ENCODE measurements at regions not wholly inside any gene's neighbourhood (a gene's known extent, or its start where the extent isn't known, plus 50 kb on each side); places are given as distances from the start of the nearest gene placed in this dataset.

- DNase-seq: no peak
- in situ Hi-C loops (cut with HindIII; ENCODE audit: low pct_ligation_motif_present, low pct_unique_long_range_greater_than_20kb, low sequenced_read_pairs): no loop called here
Observed at GRCh38 chr7:19623676-19624075, 85.2 kb downstream of the POLR1F start.

- DNase-seq: peak; percentile 8
- in situ Hi-C loops (cut with HindIII; ENCODE audit: low pct_ligation_motif_present, low pct_unique_long_range_greater_than_20kb, low sequenced_read_pairs): no loop called here
Observed at GRCh38 chr7:19621740-19622139, 87.1 kb downstream of the POLR1F start.

GRCh38 chr7:19620470-19620869 lies 88.4 kb downstream of the POLR1F start:
- in situ Hi-C loops (cut with HindIII; ENCODE audit: low pct_ligation_motif_present, low pct_unique_long_range_greater_than_20kb, low sequenced_read_pairs): no loop called here
- no peak for DNase-seq

GRCh38 chr7:19619122-19619521 lies 89.7 kb downstream of the POLR1F start:
- no peak for DNase-seq
- in situ Hi-C loops (cut with HindIII; ENCODE audit: low pct_ligation_motif_present, low pct_unique_long_range_greater_than_20kb, low sequenced_read_pairs): no loop called here

GRCh38 chr7:19617901-19618300 lies 90.9 kb downstream of the POLR1F start:
- in situ Hi-C loops (cut with HindIII; ENCODE audit: low pct_ligation_motif_present, low pct_unique_long_range_greater_than_20kb, low sequenced_read_pairs): no loop called here
- no peak for DNase-seq

- in situ Hi-C loops (cut with HindIII; ENCODE audit: low pct_ligation_motif_present, low pct_unique_long_range_greater_than_20kb, low sequenced_read_pairs): no loop called here
- no peak for DNase-seq
Observed at GRCh38 chr7:19610194-19610943, 98.5 kb downstream of the POLR1F start.

GRCh38 chr7:19589446-19589845 lies 119.4 kb downstream of the POLR1F start:
- no peak for DNase-seq
- in situ Hi-C loops (cut with HindIII; ENCODE audit: low pct_ligation_motif_present, low pct_unique_long_range_greater_than_20kb, low sequenced_read_pairs): no loop called here

- no peak for DNase-seq
Observed at GRCh38 chr7:19587291-19587690, 121.5 kb downstream of the POLR1F start.

GRCh38 chr7:19585761-19586160 lies 123.1 kb downstream of the POLR1F start:
- in situ Hi-C loops (cut with HindIII; ENCODE audit: low pct_ligation_motif_present, low pct_unique_long_range_greater_than_20kb, low sequenced_read_pairs): no loop called here
- DNase-seq: no peak

More at GRCh38 chr7:19587291-19587690, 121.5 kb downstream of the POLR1F start:
- in situ Hi-C loops (cut with HindIII; ENCODE audit: low pct_ligation_motif_present, low pct_unique_long_range_greater_than_20kb, low sequenced_read_pairs): no loop called here

- in situ Hi-C loops (cut with HindIII; ENCODE audit: low pct_ligation_motif_present, low pct_unique_long_range_greater_than_20kb, low sequenced_read_pairs): no loop called here
- DNase-seq: no peak
Observed at GRCh38 chr7:19575909-19576557, 132.8 kb downstream of the POLR1F start.

GRCh38 chr7:19574131-19574530 lies 134.7 kb downstream of the POLR1F start:
- in situ Hi-C loops (cut with HindIII; ENCODE audit: low pct_ligation_motif_present, low pct_unique_long_range_greater_than_20kb, low sequenced_read_pairs): no loop called here
- DNase-seq: no peak

GRCh38 chr7:19572566-19572965 lies 136.3 kb downstream of the POLR1F start:
- DNase-seq: no peak
- in situ Hi-C loops (cut with HindIII; ENCODE audit: low pct_ligation_motif_present, low pct_unique_long_range_greater_than_20kb, low sequenced_read_pairs): no loop called here

GRCh38 chr7:19567011-19567410 lies 141.8 kb downstream of the POLR1F start:
- DNase-seq: no peak
- in situ Hi-C loops (cut with HindIII; ENCODE audit: low pct_ligation_motif_present, low pct_unique_long_range_greater_than_20kb, low sequenced_read_pairs): no loop called here

- in situ Hi-C loops (cut with HindIII; ENCODE audit: low pct_ligation_motif_present, low pct_unique_long_range_greater_than_20kb, low sequenced_read_pairs): no loop called here
- no peak for DNase-seq
Observed at GRCh38 chr7:19565602-19566001, 143.2 kb downstream of the POLR1F start.

GRCh38 chr7:19561121-19561805 lies 147.6 kb downstream of the POLR1F start:
- DNase-seq: no peak
- in situ Hi-C loops (cut with HindIII; ENCODE audit: low pct_ligation_motif_present, low pct_unique_long_range_greater_than_20kb, low sequenced_read_pairs): no loop called here

- in situ Hi-C loops (cut with HindIII; ENCODE audit: low pct_ligation_motif_present, low pct_unique_long_range_greater_than_20kb, low sequenced_read_pairs): no loop called here
- DNase-seq: peak; percentile 14
Observed at GRCh38 chr7:19560111-19560883, 148.5 kb downstream of the POLR1F start.

GRCh38 chr7:19558527-19558926 lies 150.3 kb downstream of the POLR1F start:
- in situ Hi-C loops (cut with HindIII; ENCODE audit: low pct_ligation_motif_present, low pct_unique_long_range_greater_than_20kb, low sequenced_read_pairs): no loop called here
- DNase-seq: no peak

GRCh38 chr7:19557726-19558465 lies 150.9 kb downstream of the POLR1F start:
- DNase-seq: no peak
- in situ Hi-C loops (cut with HindIII; ENCODE audit: low pct_ligation_motif_present, low pct_unique_long_range_greater_than_20kb, low sequenced_read_pairs): no loop called here
